IgD-negative memory B cell (primary cell): ENCODE measurements at regions not wholly inside any gene's neighbourhood (a gene's known extent, or its start where the extent isn't known, plus 50 kb on each side); places are given as distances from the start of the nearest gene placed in this dataset.
A peak's percentile ranks its signal among the peaks of the same experiment; 100 is the strongest.

ENCODE experiments used
- H3K27ac Mint-ChIP-seq, 3 donors: one replicate each; pipeline ENCODE4 v1.8.0; 2020 to 2022; ENCODE audit warnings: mild to moderate bottlenecking in 3 of 3, mixed read lengths in 3 of 3, moderate library complexity in 1 of 3
- H3K27me3 Mint-ChIP-seq: one replicate; pipeline ENCODE4 v1.8.0; 2021; ENCODE audit warnings: mixed read lengths
- H3K36me3 Mint-ChIP-seq: one replicate; pipeline ENCODE4 v1.8.0; 2020; ENCODE audit warnings: mild to moderate bottlenecking, mixed read lengths
- H3K4me1 Mint-ChIP-seq, 3 donors: one replicate each; pipeline ENCODE4 v1.8.0; 2020 to 2022; ENCODE audit warnings: mixed read lengths in 3 of 3, mild to moderate bottlenecking in 1 of 3
- H3K4me3 Mint-ChIP-seq, 4 donors: one replicate each; pipeline ENCODE4 v1.8.0; 2020 to 2022; ENCODE audit warnings: mild to moderate bottlenecking in 4 of 4, mixed read lengths in 4 of 4, moderate library complexity in 3 of 4
- H3K9me3 Mint-ChIP-seq, 3 donors: one replicate each; pipeline ENCODE4 v1.8.0; 2020 to 2021; ENCODE audit warnings: mixed read lengths in 3 of 3, mild to moderate bottlenecking in 1 of 3

DNA sequence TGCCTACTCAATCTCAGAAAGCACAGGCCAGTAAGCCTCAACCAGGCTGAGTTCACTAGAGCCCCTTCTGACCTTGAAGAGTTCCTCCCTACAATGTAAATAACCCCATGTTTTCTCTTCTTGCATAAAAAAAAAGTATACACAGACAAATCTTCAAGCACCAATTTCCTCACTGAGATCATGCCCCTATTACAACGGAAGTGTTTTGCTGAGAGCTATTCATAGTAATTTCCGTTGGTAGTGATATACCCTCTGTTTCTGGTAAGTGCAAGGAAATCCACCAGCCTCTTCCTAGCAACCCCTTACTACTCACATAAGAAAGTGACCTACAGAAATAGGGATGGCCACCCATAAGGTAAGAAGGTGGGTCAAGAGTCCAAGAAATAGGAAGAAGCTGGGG, 76.4 kb upstream of the TARS1 start:
- H3K9me3 Mint-ChIP-seq: peaks cover 0 to 5% (median 3%) of the 10 kb centered on the region in 3 donors
- H3K27ac Mint-ChIP-seq: no peak overlapping the region
- H3K27me3 Mint-ChIP-seq: peaks cover 2% of the 10 kb centered on the region
- H3K36me3 Mint-ChIP-seq: no peaks in the 10 kb centered on the region
- H3K4me1 Mint-ChIP-seq: peaks cover 6 to 10% (median 10%) of the 10 kb centered on the region in 3 donors
- peak overlapping the region in 2 of 4 donors; percentile 46 to 49 for H3K4me3 Mint-ChIP-seq

DNA sequence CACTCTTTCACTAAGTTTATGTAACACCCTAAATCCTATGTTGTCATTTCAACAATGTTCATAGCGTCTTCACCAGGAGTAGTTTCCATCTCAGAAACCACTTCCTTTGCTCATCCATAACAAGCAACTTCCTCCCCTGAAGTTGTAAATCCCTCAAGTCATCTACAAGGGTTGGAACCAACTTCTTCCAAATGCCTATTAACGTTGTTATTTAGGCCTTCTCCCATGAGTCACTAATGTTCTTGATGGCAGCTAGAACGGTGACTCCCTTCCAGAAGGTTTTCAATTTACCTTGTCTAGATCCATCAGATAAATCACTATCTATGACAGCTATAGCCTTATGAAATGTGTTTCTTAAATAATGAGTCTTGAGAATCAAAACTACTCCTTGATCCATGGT, 73.3 kb upstream of the TARS1 start:
- Mint-ChIP-seq H3K4me1 (peaks cover 4 to 10% (median 10%) of the 10 kb centered on the region in 3 donors), H3K36me3 (no peaks in the 10 kb centered on the region), H3K4me3 (no peak overlapping the region), H3K27ac (no peak overlapping the region), H3K9me3 (peaks cover 0 to 3% (median under 1%) of the 10 kb centered on the region in 3 donors), H3K27me3 (peaks cover 2% of the 10 kb centered on the region)

DNA sequence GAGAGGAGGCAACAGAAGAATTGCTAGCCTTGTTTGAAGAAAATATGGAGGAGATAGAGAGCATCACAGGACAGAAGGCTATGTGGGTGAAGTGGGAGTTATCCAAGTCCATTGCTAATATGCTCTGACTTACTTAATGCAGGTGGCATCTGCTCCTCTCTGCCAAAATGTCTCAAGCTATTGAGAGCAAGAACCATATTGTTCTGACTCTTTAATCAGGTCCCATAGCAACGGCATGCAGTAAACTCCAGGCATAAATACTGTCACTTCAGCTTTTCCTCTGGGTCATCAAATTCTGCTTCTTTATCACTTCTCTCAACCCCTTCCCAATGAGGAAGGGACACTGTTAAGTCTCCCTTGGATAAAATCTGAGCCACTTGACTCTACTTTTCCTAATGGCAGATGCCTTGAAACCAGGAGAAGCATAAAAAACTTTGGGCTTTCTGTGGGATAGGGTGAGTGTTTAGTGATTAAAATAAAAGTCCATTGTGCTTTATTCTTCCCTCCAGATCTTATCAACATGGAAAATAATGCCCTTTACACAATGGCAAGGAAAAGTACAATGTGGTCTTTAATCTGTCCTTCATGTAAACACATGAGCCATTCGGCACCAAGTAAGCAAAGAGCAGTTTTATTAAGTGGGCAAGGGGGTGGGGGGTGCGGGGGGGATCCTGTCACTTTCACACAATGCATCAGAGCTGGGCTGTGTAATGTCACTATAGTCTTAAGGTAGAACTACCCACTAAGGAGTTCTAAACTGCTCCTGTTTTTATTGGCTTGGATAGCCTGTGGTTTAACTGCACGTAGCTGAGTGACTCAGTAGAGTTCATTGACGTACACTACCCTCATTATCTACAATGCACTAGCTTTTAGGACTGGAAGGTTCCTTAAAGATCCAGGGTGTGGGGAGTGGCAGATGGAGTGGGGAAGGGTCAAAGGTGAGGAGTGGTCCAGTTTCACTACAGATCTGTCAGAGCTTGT, 71.0 kb upstream of the TARS1 start:
- Mint-ChIP-seq H3K4me3 (no peak overlapping the region), H3K27ac (no peak overlapping the region), H3K9me3 (peaks cover 0 to 3% (median 3%) of the 10 kb centered on the region in 3 donors), H3K4me1 (peaks cover 0 to 3% (median 1%) of the 10 kb centered on the region in 3 donors), H3K36me3 (no peaks in the 10 kb centered on the region), H3K27me3 (no peaks in the 10 kb centered on the region)

DNA sequence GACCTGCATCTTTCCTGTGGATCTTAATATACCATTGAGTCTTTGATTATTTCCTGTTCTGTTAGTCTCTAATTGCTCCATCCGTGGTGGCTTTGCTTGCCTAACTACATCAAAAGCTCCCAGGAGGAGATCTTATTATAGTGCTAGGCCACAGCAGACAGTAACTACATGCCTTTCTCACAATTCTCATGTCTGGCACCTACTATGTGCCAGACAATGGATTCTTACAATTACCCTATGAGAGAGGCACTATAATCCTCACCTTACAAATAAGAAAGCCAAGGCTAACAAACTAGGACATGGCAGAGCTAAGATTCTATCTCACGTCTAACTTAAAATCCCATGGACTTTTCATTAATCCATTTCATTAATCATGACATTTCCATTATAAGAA, 70.3 kb upstream of the TARS1 start:
- Mint-ChIP-seq H3K4me1 (peaks cover 0 to 1% (median 1%) of the 10 kb centered on the region in 3 donors), H3K27me3 (no peaks in the 10 kb centered on the region), H3K9me3 (peaks cover 0 to 3% (median 3%) of the 10 kb centered on the region in 3 donors), H3K4me3 (no peak overlapping the region), H3K27ac (no peak overlapping the region), H3K36me3 (no peaks in the 10 kb centered on the region)

DNA sequence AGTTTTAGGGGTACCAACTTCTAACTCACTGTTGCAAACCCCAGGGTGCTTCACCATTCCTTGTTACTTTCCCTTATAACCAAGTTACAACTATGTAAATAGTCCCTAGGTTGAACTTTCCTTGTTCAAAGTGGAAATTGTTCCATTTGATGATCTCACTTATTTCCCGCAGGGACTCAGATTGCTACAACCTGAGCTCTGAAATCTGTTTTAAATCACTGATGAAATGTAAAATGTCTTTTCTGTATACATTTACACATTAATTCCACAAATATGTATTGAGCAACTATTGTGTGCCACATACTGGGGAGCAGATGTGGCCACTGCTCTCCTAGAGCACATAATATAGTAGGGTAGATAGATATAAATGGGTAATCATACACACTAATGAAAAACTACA, 69.1 kb upstream of the TARS1 start:
- H3K4me3 Mint-ChIP-seq: no peak overlapping the region
- no peaks in the 10 kb centered on the region for H3K27me3 Mint-ChIP-seq
- peaks cover 0 to 3% (median 3%) of the 10 kb centered on the region in 3 donors for H3K9me3 Mint-ChIP-seq
- no peaks in the 10 kb centered on the region for H3K36me3 Mint-ChIP-seq
- peaks cover 0 to 1% (median 0%) of the 10 kb centered on the region in 3 donors for H3K4me1 Mint-ChIP-seq
- H3K27ac Mint-ChIP-seq: no peak overlapping the region

DNA sequence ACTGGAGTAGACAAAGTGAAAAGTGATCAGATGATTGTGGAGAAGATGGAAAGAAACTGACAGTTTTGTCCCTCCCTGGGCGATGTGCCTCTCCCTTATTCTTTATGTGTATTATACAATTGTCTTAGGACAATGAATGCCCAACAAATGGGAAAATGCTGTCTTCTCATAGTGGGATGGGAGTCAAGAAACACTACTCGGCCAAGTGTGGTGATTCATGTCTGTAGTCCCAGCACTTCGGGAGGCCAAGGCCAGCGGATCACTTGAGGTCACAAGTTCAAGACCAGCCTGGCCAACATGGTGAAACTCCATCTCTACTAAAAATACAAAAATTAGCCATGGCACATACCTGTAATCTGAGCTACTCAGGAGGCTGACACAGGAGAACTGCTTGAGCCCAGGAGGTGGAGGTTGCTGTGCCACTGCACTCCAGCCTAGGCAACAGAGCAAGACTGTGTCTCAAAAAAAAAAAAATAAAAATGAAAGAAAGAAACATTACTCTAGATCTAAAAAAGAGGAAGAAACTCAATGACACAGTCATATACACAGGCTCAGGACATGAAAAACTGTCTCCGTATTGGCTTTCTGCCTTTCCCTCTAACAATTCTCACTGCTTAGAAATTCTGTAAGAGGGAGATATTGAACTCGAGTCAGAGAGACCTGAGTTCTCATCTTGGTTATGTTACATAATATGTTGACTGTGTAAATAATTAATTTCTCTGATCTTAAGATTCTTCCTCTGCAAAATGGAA, 67.9 kb upstream of the TARS1 start:
- Mint-ChIP-seq H3K27me3 (no peaks in the 10 kb centered on the region), H3K27ac (peak overlapping the region in 1 of 3 donors; percentile 8), H3K4me3 (no peak overlapping the region), H3K9me3 (peaks cover 0 to 3% (median 3%) of the 10 kb centered on the region in 3 donors), H3K36me3 (no peaks in the 10 kb centered on the region), H3K4me1 (peaks cover 0 to 1% (median 0%) of the 10 kb centered on the region in 3 donors)

DNA sequence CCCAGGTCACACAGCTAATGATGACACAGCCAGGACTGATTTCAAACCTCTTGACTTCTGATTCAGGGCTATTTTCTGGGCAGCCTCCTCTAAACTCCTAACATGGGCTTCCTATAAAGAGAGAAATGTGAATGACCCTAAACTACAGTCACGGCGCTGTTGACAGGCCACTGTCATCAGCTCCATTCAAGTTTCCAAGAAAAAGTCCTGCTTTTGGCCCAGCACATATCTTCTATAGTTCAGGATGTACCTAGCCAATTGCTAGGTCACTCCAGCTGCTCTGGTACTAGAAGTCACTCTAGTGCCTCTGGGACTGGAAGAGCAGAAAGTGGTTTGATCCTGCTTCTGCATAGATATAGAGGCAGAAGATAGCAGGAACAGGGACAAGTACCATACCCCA, 64.9 kb upstream of the TARS1 start:
- H3K27ac Mint-ChIP-seq: no peak overlapping the region
- H3K4me3 Mint-ChIP-seq: no peak overlapping the region
- peaks cover 0 to 1% (median 0%) of the 10 kb centered on the region in 3 donors for H3K4me1 Mint-ChIP-seq
- H3K27me3 Mint-ChIP-seq: no peaks in the 10 kb centered on the region
- H3K9me3 Mint-ChIP-seq: peaks cover 0 to 3% (median 3%) of the 10 kb centered on the region in 3 donors
- no peaks in the 10 kb centered on the region for H3K36me3 Mint-ChIP-seq

DNA sequence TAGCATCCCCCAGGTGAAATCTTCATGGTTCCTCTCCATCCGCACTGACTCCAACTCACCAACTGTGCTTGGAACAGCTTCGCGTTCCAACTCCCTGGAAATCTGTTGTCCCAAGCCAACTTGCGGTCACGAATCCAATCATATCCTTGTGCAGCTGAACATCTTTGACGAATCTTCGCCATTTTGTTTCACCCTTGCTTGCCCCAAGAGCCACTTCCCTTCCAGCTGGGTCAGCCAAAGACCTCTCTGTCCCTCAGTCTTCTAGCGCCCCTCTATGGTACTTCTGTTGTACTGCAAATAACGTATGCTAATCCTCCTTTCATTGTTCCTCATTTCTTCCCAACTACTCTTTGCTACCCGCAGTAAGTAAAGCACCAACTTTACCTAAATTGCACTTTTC, 61.0 kb upstream of the TARS1 start:
- H3K4me3 Mint-ChIP-seq: no peak overlapping the region
- peaks cover 2% of the 10 kb centered on the region for H3K27me3 Mint-ChIP-seq
- H3K4me1 Mint-ChIP-seq: no peaks in the 10 kb centered on the region
- H3K27ac Mint-ChIP-seq: no peak overlapping the region
- H3K9me3 Mint-ChIP-seq: peaks cover 2 to 15% (median 10%) of the 10 kb centered on the region in 3 donors
- H3K36me3 Mint-ChIP-seq: no peaks in the 10 kb centered on the region

DNA sequence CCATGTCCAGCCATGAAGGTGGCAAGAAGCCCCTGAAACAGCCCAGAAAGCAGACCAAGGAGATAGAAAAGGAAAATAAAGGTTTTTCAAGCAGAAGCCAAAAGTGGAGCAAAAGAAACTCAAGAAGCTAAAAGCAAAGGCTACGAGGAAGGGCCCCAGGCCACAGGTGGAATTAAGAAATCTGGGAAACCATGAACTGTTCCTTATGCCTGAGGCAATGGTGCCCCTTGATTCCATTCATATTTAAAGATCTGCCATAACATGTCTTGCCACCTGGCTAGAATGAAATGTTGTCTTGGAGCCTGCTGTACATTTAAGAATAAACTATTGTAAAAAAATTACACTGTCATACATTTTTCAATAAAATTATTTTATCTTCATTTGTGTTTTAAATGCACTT, 59.5 kb upstream of the TARS1 start:
- H3K9me3 Mint-ChIP-seq: peaks cover 8 to 27% (median 12%) of the 10 kb centered on the region in 3 donors
- no peaks in the 10 kb centered on the region for H3K4me1 Mint-ChIP-seq
- H3K27me3 Mint-ChIP-seq: peaks cover 2% of the 10 kb centered on the region
- H3K4me3 Mint-ChIP-seq: no peak overlapping the region
- no peaks in the 10 kb centered on the region for H3K36me3 Mint-ChIP-seq
- H3K27ac Mint-ChIP-seq: no peak overlapping the region
